GM18951 (cell line): ENCODE measurements at regions not wholly inside any gene's neighbourhood (a gene's known extent, or its start where the extent isn't known, plus 50 kb on each side); places are given as distances from the start of the nearest gene placed in this dataset.

Experiments used
- POLR2A ChIP-seq: IDR thresholded peaks from 4 replicates; pipeline ENCODE4 v1.6.1; 2011; ENCODE audit warnings: mild to moderate bottlenecking; ENCODE audit not compliant: insufficient read length, insufficient read depth; ENCODE audit errors: extremely low read depth
- in situ Hi-C: fragments of 300-500 bp; cut with MboI; formaldehyde crosslinking; loops from one replicate; pipeline ENCODE4 v1.12.0; 2022; ENCODE audit warnings: low sequenced_read_pairs, mixed read lengths, inconsistent platforms; ENCODE audit not compliant: unreplicated experiment

GRCh38 chr5:105593011-105593760, 2030.6 kb upstream of the NUDT12 start:
- in situ Hi-C loops = no loop called here

GRCh38 chr5:105587963-105588662, 2025.5 kb upstream of the NUDT12 start:
- TF ChIP-seq POLR2A = no peak
- in situ Hi-C loops = no loop called here

More at GRCh38 chr5:105593011-105593760, 2030.6 kb upstream of the NUDT12 start:
- TF ChIP-seq POLR2A = no peak

- no peak for TF ChIP-seq POLR2A
- in situ Hi-C loops = no loop called here
Observed at GRCh38 chr5:105581988-105582690, 2019.5 kb upstream of the NUDT12 start.

GRCh38 chr5:105573575-105573974, 2011.0 kb upstream of the NUDT12 start:
- TF ChIP-seq POLR2A = no peak
- in situ Hi-C loops = no loop called here

GRCh38 chr5:105565531-105565930, 2002.9 kb upstream of the NUDT12 start:
- in situ Hi-C loops = no loop called here
- no peak for TF ChIP-seq POLR2A

GRCh38 chr5:105563842-105564241, 2001.3 kb upstream of the NUDT12 start:
- in situ Hi-C loops = no loop called here
- no peak for TF ChIP-seq POLR2A

GRCh38 chr5:105554568-105555169, 1992.1 kb upstream of the NUDT12 start:
- TF ChIP-seq POLR2A = no peak
- in situ Hi-C loops = no loop called here

- in situ Hi-C loops = no loop called here
- no peak for TF ChIP-seq POLR2A
Observed at GRCh38 chr5:105544300-105544699, 1981.7 kb upstream of the NUDT12 start.

- no peak for TF ChIP-seq POLR2A
- in situ Hi-C loops = no loop called here
Observed at GRCh38 chr5:105536675-105537074, 1974.1 kb upstream of the NUDT12 start.

- in situ Hi-C loops = no loop called here
Observed at GRCh38 chr5:105530716-105531261, 1968.2 kb upstream of the NUDT12 start.

GRCh38 chr5:105529851-105530250, 1967.3 kb upstream of the NUDT12 start:
- in situ Hi-C loops = no loop called here
- no peak for TF ChIP-seq POLR2A

More at GRCh38 chr5:105530716-105531261, 1968.2 kb upstream of the NUDT12 start:
- TF ChIP-seq POLR2A = no peak

- no peak for TF ChIP-seq POLR2A
- in situ Hi-C loops = no loop called here
Observed at GRCh38 chr5:105508519-105508918, 1945.9 kb upstream of the NUDT12 start.
